IgD-negative memory B cell (primary cell): ENCODE measurements at regions not wholly inside any gene's neighbourhood (a gene's known extent, or its start where the extent isn't known, plus 50 kb on each side); places are given as distances from the start of the nearest gene placed in this dataset.
"Not testable (repeated sequence)": the region's sequence is repeated elsewhere in the genome, so short reads cannot be mapped to it uniquely, and the experiment has no call there.

Source experiments
- H3K27ac Mint-ChIP-seq, 3 donors: one replicate each; pipeline ENCODE4 v1.8.0; 2020 to 2022; ENCODE audit warnings: mild to moderate bottlenecking in 3 of 3, mixed read lengths in 3 of 3, moderate library complexity in 1 of 3
- H3K27me3 Mint-ChIP-seq: one replicate; pipeline ENCODE4 v1.8.0; 2021; ENCODE audit warnings: mixed read lengths
- H3K36me3 Mint-ChIP-seq: one replicate; pipeline ENCODE4 v1.8.0; 2020; ENCODE audit warnings: mild to moderate bottlenecking, mixed read lengths
- H3K4me1 Mint-ChIP-seq, 3 donors: one replicate each; pipeline ENCODE4 v1.8.0; 2020 to 2022; ENCODE audit warnings: mixed read lengths in 3 of 3, mild to moderate bottlenecking in 1 of 3
- H3K4me3 Mint-ChIP-seq, 4 donors: one replicate each; pipeline ENCODE4 v1.8.0; 2020 to 2022; ENCODE audit warnings: mild to moderate bottlenecking in 4 of 4, mixed read lengths in 4 of 4, moderate library complexity in 3 of 4
- H3K9me3 Mint-ChIP-seq, 3 donors: one replicate each; pipeline ENCODE4 v1.8.0; 2020 to 2021; ENCODE audit warnings: mixed read lengths in 3 of 3, mild to moderate bottlenecking in 1 of 3

DNA sequence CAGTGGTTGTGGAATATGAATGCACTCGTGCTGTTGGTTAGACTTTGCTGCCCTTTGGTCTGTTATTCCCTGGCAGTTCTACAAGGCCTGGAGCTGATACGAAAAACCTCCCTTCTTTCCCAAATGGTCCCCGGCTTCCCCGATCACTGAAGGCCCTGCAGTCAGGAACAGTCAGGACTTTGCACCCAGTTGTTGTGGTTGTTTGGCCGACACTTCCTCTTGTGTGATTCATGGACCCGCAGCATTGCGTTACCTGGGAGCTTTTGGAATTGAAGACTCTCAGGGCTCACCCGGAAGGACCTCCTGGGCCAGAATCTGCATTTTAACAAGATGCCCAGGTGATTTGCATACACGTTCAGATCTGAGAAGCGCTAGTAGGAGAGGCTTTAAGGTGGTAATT lies 106.8 kb upstream of the ZNF195 start:
- not testable (repeated sequence) for H3K4me3 Mint-ChIP-seq, H3K4me1 Mint-ChIP-seq, H3K27me3 Mint-ChIP-seq, H3K9me3 Mint-ChIP-seq, H3K36me3 Mint-ChIP-seq, H3K27ac Mint-ChIP-seq

DNA sequence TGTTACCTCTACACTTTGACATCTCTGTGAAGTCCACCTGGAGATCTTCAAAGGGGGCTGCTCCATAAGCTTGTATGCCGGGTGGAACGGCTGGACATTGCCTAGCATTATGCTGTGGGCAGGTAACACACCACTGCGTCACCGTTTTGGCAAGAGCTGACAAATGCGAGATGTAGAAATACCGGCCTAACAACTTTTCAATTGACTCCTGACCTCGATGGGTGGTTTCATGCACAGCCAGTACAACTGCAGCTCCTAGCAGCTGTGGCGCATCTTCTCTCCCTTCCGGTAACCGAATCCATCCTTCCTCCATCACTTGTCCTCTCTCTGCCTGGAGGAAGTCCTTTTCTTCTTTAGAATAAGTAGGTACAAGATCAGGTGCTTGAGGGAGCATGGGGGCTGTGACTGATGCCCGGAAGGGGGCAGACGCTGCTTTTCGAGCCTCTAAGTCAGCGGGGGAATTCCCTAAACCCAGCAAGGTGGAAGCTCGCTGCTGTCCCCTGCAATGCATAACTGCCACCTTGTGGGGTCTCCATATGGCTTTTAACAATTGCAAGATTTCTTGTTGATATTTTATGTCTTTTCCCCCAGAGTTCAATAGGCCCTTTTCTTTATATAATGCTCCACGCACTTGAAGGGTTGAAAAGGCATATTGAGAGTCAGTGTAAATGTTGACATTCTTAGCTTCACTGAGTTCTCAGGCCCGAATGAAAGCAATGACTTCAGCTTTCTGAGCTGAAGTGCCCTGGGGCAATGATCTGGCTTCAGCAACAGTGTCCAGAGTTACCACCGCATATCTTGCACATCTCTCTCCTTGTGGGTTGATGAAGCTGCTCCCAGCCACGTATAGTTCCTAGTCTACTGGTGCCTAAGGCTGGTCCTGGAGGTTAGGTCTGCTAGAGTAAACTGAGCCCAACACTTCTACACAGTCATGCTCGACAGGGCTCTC lies 98.3 kb upstream of the ZNF195 start:
- H3K27ac Mint-ChIP-seq, H3K9me3 Mint-ChIP-seq, H3K27me3 Mint-ChIP-seq, H3K4me1 Mint-ChIP-seq, H3K36me3 Mint-ChIP-seq, H3K4me3 Mint-ChIP-seq: not testable (repeated sequence)

DNA sequence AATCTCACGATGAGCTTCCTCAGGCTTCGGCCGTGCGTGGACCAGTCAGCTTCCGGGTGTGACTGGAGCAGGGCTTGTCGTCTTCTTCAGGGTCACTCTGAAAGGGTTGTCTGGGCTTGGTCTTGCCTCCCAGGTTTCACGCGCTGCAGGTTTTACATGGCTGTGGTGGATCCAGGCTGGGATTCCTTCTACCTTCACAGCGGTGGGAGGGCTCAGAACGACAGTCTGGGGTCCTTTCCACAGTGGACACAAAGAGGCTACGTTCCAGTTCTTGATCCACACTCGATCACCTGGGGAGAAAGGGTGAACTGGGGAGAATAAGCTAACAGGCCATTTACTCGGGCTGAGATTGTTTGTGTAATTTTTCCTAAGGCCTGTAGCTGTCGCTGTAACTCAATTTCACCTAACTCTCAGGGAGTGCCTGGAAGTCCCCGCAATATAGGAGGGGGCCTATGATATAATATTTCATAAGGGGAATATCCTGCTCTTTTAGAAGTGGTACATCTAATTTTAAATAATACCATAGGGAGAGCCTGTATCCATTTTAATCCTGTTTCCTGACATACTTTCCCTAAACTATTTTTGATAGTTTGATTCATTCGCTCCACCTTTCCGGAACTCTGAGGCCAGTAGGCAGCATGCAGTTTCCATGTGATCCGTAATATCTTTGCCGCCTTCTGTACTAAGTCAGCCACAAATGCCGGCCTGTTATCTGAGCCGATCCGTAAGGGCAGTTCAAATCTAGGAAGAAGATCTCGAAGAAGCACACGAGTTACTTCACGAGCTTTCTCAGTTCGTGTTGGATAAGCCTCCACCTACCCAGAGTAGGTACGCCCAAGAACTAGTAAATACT lies 97.4 kb upstream of the ZNF195 start:
- not testable (repeated sequence) for H3K27me3 Mint-ChIP-seq, H3K27ac Mint-ChIP-seq, H3K36me3 Mint-ChIP-seq, H3K9me3 Mint-ChIP-seq, H3K4me3 Mint-ChIP-seq, H3K4me1 Mint-ChIP-seq

DNA sequence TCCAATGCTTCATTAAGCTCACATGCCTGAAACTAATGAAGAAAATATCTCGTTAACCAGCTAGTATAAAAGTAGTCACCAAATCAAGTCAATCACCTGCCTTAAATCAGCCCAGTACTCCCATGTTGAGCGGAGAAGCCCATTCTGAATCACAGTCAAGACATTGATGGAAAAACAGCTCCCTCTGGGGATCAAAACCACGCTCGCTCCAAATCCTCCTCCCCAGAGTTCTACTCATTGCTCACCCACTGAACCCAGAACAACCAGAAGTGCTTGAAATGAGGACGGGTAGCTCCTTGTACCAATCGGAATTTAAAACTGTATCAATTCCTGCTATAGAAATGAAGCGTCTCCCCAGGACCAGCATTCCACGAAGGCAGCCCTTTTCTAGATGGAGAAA lies 90.0 kb upstream of the ZNF195 start:
- not testable (repeated sequence) for H3K4me3 Mint-ChIP-seq, H3K27ac Mint-ChIP-seq, H3K36me3 Mint-ChIP-seq, H3K4me1 Mint-ChIP-seq, H3K9me3 Mint-ChIP-seq, H3K27me3 Mint-ChIP-seq

DNA sequence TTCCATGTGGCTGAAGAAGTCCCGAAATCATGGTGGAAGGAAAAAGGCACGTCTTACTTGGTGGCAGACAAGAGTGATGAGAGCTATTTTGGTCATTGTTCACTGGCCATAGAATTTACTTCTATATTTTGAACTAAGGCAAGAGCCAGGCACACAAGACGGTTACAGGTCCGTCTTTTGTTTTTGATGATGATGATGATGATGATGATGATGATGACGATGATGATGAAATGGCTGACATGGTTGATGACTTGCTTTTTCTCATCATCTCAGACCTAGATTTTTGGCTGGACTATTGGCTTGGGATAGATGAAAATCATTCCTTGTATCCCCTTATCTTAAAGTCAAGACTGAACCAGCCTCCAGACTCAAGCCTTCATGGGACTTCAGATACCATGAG lies 88.7 kb upstream of the ZNF195 start:
- H3K4me1 Mint-ChIP-seq, H3K27me3 Mint-ChIP-seq, H3K4me3 Mint-ChIP-seq, H3K9me3 Mint-ChIP-seq, H3K27ac Mint-ChIP-seq, H3K36me3 Mint-ChIP-seq: not testable (repeated sequence)

DNA sequence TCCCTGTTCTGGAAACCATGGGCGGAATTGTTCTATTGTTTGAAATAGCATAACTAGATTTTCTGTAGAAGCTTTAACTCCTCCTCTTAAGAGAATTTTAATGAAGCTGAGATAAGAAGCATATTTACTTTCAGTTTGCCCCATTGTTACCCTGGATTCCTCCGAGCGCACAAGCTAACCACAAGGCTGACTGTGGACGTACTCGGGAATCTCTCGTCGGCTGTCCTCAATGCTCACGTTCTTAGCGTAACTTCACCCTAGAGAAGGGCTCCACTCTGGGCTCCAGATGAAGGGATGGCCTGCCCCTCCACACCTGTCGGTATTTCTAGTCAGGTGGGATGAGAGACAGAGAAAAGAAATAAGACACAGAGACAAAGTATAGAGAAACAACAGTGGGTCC lies 76.7 kb upstream of the ZNF195 start:
- peak overlapping the region in 1 of 4 donors; percentile 39 for H3K4me3 Mint-ChIP-seq
- not testable (repeated sequence) for H3K9me3 Mint-ChIP-seq, H3K36me3 Mint-ChIP-seq, H3K4me1 Mint-ChIP-seq, H3K27ac Mint-ChIP-seq
- peaks cover 13% of the 10 kb centered on the region for H3K27me3 Mint-ChIP-seq

DNA sequence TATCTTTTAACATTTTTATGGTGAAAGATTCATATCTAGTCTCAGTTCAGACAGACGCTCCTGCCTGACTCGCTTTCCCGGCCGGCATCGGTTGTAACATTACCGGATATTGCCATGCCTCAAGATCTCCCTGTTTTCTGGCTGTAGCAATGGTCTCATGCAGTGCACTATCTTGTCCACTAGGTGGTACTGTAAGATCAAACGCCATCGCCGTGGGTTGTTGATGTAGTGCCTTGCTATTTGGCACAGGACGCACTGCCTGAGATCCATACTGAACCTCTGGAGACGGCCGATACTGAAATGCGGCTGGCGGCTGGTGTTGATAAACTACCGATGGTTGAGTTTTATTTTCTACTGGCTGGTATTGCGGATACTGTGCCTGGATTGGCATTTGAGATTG lies 75.9 kb upstream of the ZNF195 start:
- not testable (repeated sequence) for H3K27ac Mint-ChIP-seq, H3K9me3 Mint-ChIP-seq
- H3K4me3 Mint-ChIP-seq = peak overlapping the region in 2 of 4 donors; percentile 44 to 69

DNA sequence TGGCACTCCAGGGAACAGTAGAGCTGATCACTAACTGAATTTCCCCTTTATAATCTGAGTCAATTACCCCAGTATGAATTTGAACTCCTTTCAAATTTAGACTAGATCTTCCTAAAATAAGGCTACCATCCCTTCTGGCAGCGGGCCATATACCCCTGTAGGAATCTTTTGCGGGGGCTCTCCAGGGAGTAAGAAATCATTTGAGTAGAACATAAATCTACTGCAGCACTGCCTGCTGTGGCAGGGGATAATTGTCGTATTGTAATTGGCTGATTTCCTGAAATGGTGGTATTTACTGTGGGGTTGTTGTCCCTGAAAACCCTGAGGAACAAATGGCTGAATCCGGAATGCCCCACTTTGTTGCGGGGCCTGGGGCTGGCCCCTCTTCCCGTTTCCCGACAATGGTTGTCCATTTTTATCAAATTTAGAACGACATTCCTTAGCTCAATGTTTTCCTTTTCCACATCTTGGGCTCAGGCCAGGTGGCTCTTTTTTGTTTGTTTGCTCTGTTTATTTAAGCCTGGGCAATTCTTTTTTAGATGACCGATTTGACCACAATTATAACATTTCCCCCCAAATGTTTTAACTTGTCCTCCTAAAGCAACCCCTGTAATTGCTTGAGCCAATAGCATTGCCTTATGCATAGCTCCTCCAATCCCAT lies 74.8 kb upstream of the ZNF195 start:
- not testable (repeated sequence) for H3K27ac Mint-ChIP-seq, H3K4me3 Mint-ChIP-seq, H3K9me3 Mint-ChIP-seq, H3K4me1 Mint-ChIP-seq, H3K36me3 Mint-ChIP-seq
- peaks cover 13% of the 10 kb centered on the region for H3K27me3 Mint-ChIP-seq

More for the DNA sequence above, 75.9 kb upstream of the ZNF195 start:
- peaks cover 13% of the 10 kb centered on the region for H3K27me3 Mint-ChIP-seq
- H3K36me3 Mint-ChIP-seq, H3K4me1 Mint-ChIP-seq: not testable (repeated sequence)

DNA sequence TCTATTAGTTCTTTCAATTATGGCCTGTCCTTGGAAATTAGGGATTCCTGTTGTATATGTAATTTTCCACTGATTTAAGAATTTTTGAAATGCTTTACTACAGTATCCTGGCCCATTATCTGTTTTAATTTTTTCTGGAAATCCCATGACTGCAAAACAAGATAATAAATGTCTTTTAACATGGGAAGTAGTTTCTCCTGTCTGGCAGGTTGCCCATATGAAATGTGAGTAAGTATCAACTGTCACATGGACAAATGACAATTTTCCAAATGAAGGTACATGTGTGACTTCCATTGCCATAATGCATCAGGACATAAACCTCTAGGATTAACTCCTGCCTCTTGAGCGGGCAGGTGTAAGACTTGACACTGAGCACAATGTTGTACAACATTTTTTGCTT lies 71.9 kb upstream of the ZNF195 start:
- not testable (repeated sequence) for H3K9me3 Mint-ChIP-seq, H3K27me3 Mint-ChIP-seq, H3K27ac Mint-ChIP-seq, H3K4me3 Mint-ChIP-seq, H3K36me3 Mint-ChIP-seq, H3K4me1 Mint-ChIP-seq

DNA sequence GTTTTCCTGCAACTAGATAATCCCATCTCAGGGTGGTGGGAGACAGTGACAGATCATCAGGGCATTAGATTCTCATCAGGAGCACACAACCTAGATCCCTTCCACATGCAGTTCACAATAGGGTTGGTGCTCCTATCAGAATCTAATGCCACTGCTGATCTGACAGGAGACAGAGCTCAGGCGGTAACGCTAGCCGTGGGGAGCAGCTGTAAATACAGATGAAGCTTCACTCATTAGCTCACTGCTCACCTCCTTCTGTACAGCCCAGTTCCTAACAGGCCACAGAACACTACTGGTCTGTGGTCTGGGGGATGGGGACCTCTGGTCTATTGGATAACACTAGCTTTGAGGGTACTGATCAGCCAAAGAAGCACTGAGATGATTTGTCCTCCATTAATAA lies 66.6 kb upstream of the ZNF195 start:
- not testable (repeated sequence) for H3K27ac Mint-ChIP-seq, H3K4me3 Mint-ChIP-seq, H3K4me1 Mint-ChIP-seq, H3K36me3 Mint-ChIP-seq, H3K9me3 Mint-ChIP-seq
- H3K27me3 Mint-ChIP-seq = peaks cover 23% of the 10 kb centered on the region

DNA sequence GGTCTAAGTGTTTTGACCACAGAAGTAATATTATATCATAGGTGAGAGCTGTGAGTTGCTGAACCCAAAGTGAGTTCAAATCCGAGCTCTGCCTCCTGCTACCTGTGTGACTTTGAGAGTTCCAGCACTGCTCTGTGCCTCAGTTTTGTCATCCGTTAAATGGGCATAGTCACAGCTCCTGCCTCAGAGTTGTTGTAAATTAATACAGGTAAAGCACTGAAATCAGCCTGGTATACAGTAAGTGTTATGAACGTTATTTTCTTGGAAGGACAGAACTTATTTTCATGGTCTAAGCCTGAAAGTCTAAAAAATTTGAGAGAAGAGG lies 65.4 kb upstream of the ZNF195 start:
- not testable (repeated sequence) for H3K9me3 Mint-ChIP-seq, H3K4me1 Mint-ChIP-seq, H3K36me3 Mint-ChIP-seq, H3K4me3 Mint-ChIP-seq, H3K27ac Mint-ChIP-seq
- peaks cover 23% of the 10 kb centered on the region for H3K27me3 Mint-ChIP-seq

DNA sequence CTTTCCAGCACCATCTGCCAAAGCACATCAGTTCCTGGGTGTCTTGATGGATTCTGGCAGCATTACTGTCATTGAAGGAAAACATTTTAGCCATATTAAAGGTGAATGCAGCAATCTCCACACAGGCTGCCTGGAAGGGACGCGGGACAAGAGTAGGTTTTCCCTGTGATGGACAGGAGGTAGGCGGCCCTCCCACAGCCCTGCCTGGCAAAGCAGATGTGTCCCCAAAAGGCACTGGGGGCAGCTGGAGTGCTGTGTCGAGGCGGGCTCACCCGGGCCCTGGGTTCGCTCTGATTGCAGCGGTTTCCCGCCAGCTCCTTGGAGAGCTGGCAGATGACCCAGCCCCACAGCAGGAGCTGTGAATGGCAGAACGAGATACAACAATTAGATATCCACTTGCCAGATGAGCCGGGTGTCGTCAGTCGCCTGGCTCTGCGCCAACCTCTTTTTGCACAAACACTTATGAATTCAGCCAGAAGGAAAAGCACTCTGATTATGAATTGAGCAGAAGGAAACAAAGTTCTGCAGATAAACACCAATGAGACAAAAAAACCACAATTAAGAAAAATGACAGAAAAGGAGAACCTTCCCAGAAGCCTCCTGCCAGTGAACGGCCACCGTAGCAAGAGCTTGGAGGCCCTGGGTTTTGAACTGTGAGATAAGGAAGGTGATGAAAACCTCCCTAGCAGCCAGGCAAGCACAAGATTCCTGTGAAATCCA lies 64.9 kb upstream of the ZNF195 start:
- peaks cover 23% of the 10 kb centered on the region for H3K27me3 Mint-ChIP-seq

DNA sequence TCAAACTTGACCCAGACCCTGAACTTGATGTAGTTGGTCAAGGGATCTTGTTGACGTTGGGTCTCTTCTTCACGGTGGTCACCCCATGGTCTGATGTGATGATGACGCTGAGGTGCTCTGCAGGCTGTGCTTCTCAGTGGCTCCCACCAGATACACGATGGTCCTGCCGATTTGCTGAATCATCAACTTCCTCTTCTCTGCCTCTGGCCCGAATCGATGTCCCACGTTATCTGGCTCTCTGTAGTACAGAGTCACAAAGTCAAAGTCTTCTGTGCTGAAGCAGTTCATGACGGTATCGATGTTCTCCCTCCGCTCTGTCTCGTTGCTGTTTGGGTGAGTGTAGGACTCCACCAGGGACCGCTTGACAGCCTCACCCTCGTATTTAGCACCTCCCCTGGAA lies 58.5 kb upstream of the ZNF195 start:
- not testable (repeated sequence) for H3K9me3 Mint-ChIP-seq, H3K27ac Mint-ChIP-seq, H3K27me3 Mint-ChIP-seq, H3K4me3 Mint-ChIP-seq, H3K36me3 Mint-ChIP-seq, H3K4me1 Mint-ChIP-seq

More for the DNA sequence above, 64.9 kb upstream of the ZNF195 start:
- H3K27ac Mint-ChIP-seq, H3K4me3 Mint-ChIP-seq, H3K36me3 Mint-ChIP-seq, H3K4me1 Mint-ChIP-seq, H3K9me3 Mint-ChIP-seq: not testable (repeated sequence)

DNA sequence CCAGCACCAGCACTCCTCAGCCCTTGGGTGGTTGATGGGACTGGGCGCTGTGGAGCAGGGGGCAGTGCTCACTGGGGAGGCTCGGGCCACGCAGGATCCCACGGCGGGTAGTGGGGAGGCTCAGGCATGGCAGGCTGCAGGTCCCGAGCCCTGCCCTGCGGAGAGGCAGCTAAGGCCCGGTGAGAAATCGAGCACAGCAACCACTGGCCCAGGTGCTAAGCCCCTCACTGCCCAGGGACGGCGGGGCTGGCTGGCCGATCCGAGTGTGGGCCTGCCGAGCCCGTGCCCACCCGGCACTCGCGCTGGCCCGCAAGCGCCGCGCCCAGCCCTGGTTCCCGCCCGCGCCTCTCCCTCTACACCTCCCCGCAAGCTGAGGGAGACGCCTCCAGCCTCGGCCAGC lies 56.0 kb upstream of the ZNF195 start:
- Mint-ChIP-seq H3K4me3 (no peak overlapping the region), H3K27ac (no peak overlapping the region), H3K27me3 (peaks cover 5% of the 10 kb centered on the region), H3K36me3 (no peaks in the 10 kb centered on the region), H3K4me1 (peaks cover 0 to 2% (median 0%) of the 10 kb centered on the region in 3 donors), H3K9me3 (no peaks in the 10 kb centered on the region)

DNA sequence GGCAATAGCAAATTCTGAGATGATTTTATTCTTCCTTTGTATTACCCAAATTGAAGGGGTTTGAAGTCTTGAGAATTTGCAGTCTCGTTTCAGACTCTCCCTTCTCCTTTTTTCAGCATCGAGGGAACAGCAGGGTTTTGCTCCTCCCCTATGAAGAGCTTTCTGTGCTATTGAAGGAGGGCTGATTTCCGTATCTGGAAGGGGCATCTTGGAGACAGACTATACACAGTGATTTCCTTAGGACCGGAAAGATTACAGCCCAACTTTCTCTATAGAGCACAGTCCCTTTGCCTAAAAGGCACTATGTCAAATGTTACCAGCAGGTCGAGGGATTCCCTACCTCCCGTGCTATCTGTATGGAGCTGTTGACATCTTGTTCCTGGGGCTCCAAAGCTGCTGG lies 50.2 kb upstream of the ZNF195 start:
- H3K4me3 Mint-ChIP-seq, H3K36me3 Mint-ChIP-seq, H3K27ac Mint-ChIP-seq, H3K4me1 Mint-ChIP-seq, H3K27me3 Mint-ChIP-seq, H3K9me3 Mint-ChIP-seq: not testable (repeated sequence)
